ENCODE measurements at regions not wholly inside any gene's neighbourhood (a gene's known extent, or its start where the extent isn't known, plus 50 kb on each side); places are given as distances from the start of the nearest gene placed in this dataset.
"Not testable (repeated sequence)": the region's sequence is repeated elsewhere in the genome, so short reads cannot be mapped to it uniquely, and the experiment has no call there.

- ATAC-seq (ENCODE audit: low FRiP score) = no peak
- TF ChIP-seq CTCF (IDR thresholded peaks at IDR 0.05) = no peak
Observed at GRCh38 chr2:144730711-144731110, 210.8 kb upstream of the ZEB2 start.

GRCh38 chr2:144724460-144724859 is 204.5 kb upstream of the ZEB2 start:
- not testable (repeated sequence) for ATAC-seq (ENCODE audit: low FRiP score); DNase-seq (ENCODE audit: low spot score)

More at GRCh38 chr2:144730711-144731110, 210.8 kb upstream of the ZEB2 start:
- DNase-seq (ENCODE audit: low spot score) = no peak

- TF ChIP-seq CTCF (IDR thresholded peaks at IDR 0.05) = no peak
- no peak for ATAC-seq (ENCODE audit: low FRiP score)
Observed at GRCh38 chr2:144718376-144718775, 198.5 kb upstream of the ZEB2 start.

GRCh38 chr2:144715992-144716391 is 196.1 kb upstream of the ZEB2 start:
- ATAC-seq (ENCODE audit: low FRiP score) (no peak), DNase-seq (ENCODE audit: low spot score) (no peak)
- no peak for TF ChIP-seq CTCF (IDR thresholded peaks at IDR 0.05)

More at GRCh38 chr2:144718376-144718775, 198.5 kb upstream of the ZEB2 start:
- DNase-seq (ENCODE audit: low spot score) = no peak

DNA sequence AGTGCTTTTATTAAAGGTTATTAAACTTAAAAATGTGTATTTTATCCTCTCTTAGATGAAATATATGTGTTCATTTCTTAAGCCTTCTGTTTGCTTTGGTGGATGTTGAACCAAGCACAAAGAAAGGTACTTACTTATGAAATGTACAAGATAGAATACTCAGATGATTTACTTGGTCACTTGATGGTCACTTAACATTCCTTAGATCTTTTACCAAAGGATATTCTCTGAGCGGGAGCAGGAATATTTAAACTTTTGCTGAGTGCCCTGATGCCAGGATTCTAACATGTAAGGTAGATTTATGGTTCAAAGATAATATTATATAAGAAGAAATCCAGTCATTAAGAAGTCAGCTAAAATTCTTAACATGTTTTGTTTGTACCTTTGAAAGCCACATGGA is 193.5 kb upstream of the ZEB2 start:
- ATAC-seq (ENCODE audit: low FRiP score) (no peak), DNase-seq (ENCODE audit: low spot score) (no peak)

DNA sequence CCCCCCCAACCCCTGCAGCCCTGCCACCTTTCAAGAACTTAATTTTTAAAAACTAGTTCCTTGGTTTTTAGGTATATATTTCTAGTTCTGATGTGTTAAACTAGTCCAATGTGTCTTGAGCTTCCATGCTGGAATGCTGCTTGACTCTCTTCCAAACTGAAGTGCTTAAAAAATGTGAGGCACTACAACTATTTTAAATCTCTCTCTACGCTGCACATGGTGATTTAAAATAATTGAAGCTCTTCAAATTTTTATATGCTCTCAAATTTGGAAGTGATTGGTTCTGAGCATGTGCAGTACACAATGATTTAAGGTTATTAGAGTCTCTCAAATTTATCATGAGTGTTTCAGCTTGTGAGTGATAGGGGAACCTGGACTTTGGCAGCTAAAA is 192.6 kb upstream of the ZEB2 start:
- TF ChIP-seq CTCF (IDR thresholded peaks at IDR 0.05) = no peak
- no peak for ATAC-seq (ENCODE audit: low FRiP score)
- no peak for DNase-seq (ENCODE audit: low spot score)

More for the DNA sequence above, 193.5 kb upstream of the ZEB2 start:
- TF ChIP-seq CTCF (IDR thresholded peaks at IDR 0.05) = no peak

- DNase-seq (ENCODE audit: low spot score) (no peak), ATAC-seq (ENCODE audit: low FRiP score) (no peak)
- no peak for TF ChIP-seq CTCF (IDR thresholded peaks at IDR 0.05)
Observed at GRCh38 chr2:144711630-144712549, 192.0 kb upstream of the ZEB2 start.

Measured in omental fat pad (tissue), 3 donors.